ENCODE measurements at regions not wholly inside any gene's neighbourhood (a gene's known extent, or its start where the extent isn't known, plus 50 kb on each side); places are given as distances from the start of the nearest gene placed in this dataset.

GRCh38 chr1:56153276-56153675, 426.1 kb downstream of the PLPP3 start:
- H3K27me3 ChIP-seq (replicated peaks in 1 of 2; ENCODE audit: control insufficient read depth in 2 of 2, insufficient read depth in 2 of 2, low read length in 1 of 2) = no peaks in the 10 kb centered on the region
- no peaks in the 10 kb centered on the region for H3K79me2 ChIP-seq (ENCODE audit: control insufficient read depth, insufficient read depth, low read length)
- H2AFZ ChIP-seq (ENCODE audit: control insufficient read depth, low read depth, low read length) = no peak overlapping the region
- no peaks in the 10 kb centered on the region for H3K9me3 ChIP-seq (replicated peaks; ENCODE audit: control insufficient read depth, insufficient read depth, low read length)
- intact Hi-C loops (cut with micrococcal nuclease; ENCODE audit: unreplicated experiment) (no loop called here), in situ Hi-C loops (cut with MboI) (no loop called here)
- ChIA-PET RAD21 (ENCODE audit: unreplicated experiment) (interaction anchor here (1.0 to 1.5 kb wide), 2 partner anchors 10 to 22 kb away, joined by 4 to 5 read pairs; no protein-coding TSS in a partner anchor), CTCF (interaction anchor here (0.7 to 1.6 kb wide), 2 partner anchors 9 to 10 kb away, joined by 3 to 4 read pairs; no protein-coding TSS in a partner anchor), POLR2A (no interaction called here), SMC1A (ENCODE audit: uncharacterized antibody, unreplicated experiment) (interaction anchor here (0.7 to 3.0 kb wide), 2 partner anchors 9 to 194 kb away, joined by 3 to 14 read pairs; no protein-coding TSS in a partner anchor)
- DNase-seq (ENCODE audit: low read depth, low spot score) (no peak), ATAC-seq (no peak), FAIRE-seq (no peak)
- no peaks in the 10 kb centered on the region for H3K4me1 ChIP-seq (ENCODE audit: control insufficient read depth, insufficient read depth, low read length)
- 0% methylated on average over 2 of the region's 2 CpGs for WGBS (ENCODE audit: insufficient coverage, insufficient replicate concordance, low lambda C conversion rate, missing lambda C conversion rate)
- no peak overlapping the region for H3K4me2 ChIP-seq (ENCODE audit: control insufficient read depth, insufficient read depth)
- BruUV-seq (replicated peaks) = no TSS peak
- H3K36me3 ChIP-seq (ENCODE audit: control insufficient read depth in 2 of 2, insufficient read depth in 2 of 2, low read length in 1 of 2) = no peaks in the 10 kb centered on the region
- H3K4me3 ChIP-seq = no peak overlapping the region
- no peak overlapping the region for H3K27ac ChIP-seq (ENCODE audit: control insufficient read depth, insufficient read depth)
- H3K9ac ChIP-seq (ENCODE audit: control insufficient read depth, insufficient read depth, low read length) = no peak overlapping the region
- H4K20me1 ChIP-seq (ENCODE audit: control insufficient read depth, insufficient read depth) = no peaks in the 10 kb centered on the region
- TF ChIP-seq POLR2AphosphoS2 (IDR thresholded peaks at IDR 0.05; ENCODE audit: low read depth, low read length) (no peak), RCOR1 (conservative IDR thresholded peaks at IDR 0.05; ENCODE audit: low read depth, low read length) (no peak), RUNX3 (IDR thresholded peaks at IDR 0.05; ENCODE audit: low read length) (no peak), HDAC6 (IDR thresholded peaks at IDR 0.05; ENCODE audit: unreplicated experiment) (no peak), ZNF687 (IDR thresholded peaks at IDR 0.05) (no peak), ATF3 (IDR thresholded peaks at IDR 0.05; ENCODE audit: borderline replicate concordance, extremely low read depth, low read depth, low read length) (no peak), ZNF274 (IDR thresholded peaks at IDR 0.05; ENCODE audit: insufficient read depth, insufficient read length) (no peak), SIX5 (IDR thresholded peaks at IDR 0.05; ENCODE audit: low read depth, low read length, severe bottlenecking) (no peak), CHD4 (IDR thresholded peaks at IDR 0.05) (no peak), NBN (IDR thresholded peaks at IDR 0.05) (no peak), FOXM1 (IDR thresholded peaks at IDR 0.05; ENCODE audit: low read depth, low read length) (no peak), RELB (IDR thresholded peaks at IDR 0.05; ENCODE audit: low read depth) (no peak), USF1 (IDR thresholded peaks at IDR 0.05; ENCODE audit: borderline replicate concordance, extremely low read length, insufficient read depth, low read depth, low read length) (no peak), REST (IDR thresholded peaks at IDR 0.05; ENCODE audit: low read depth, low read length) (no peak)
